ENCODE measurements at regions not wholly inside any gene's neighbourhood (a gene's known extent, or its start where the extent isn't known, plus 50 kb on each side); places are given as distances from the start of the nearest gene placed in this dataset.

DNA sequence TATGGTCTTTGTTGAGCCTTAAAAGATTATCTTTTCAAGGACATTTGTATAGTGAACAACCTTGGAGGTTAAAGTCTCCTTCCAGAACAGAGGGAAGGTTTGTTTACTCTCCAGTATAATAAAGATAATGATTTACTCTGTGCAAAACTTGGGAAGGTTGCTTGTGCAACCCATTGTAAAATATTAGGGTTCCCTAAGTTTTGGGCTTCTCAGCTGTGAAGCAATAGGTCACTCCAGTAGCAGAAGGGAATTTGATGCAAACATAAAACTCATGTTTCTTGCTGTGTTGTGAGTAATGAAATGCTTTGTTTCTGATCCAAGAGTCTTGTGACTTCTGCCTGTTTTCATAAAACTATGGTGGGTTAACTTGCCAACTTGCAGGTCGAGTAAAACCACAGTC, 177.5 kb downstream of the SUCNR1 start (continued):
- no peak for TF ChIP-seq CBX8 (IDR thresholded peaks at IDR 0.05; ENCODE audit: borderline replicate concordance, low read depth, low read length)
- TF ChIP-seq EGR1 (IDR thresholded peaks at IDR 0.05; ENCODE audit: borderline replicate concordance, low read depth, low read length), result no peak
- no peak for TF ChIP-seq KDM4A (IDR thresholded peaks at IDR 0.05; ENCODE audit: low read depth, low read length, severe bottlenecking)
- no peak for TF ChIP-seq RBBP5 (IDR thresholded peaks at IDR 0.05; ENCODE audit: borderline replicate concordance, low read depth, low read length)
- no peak for TF ChIP-seq BACH1 (IDR thresholded peaks at IDR 0.05; ENCODE audit: low read length)
- TF ChIP-seq NANOG (IDR thresholded peaks at IDR 0.05; ENCODE audit: insufficient read depth, low read depth, low read length, poor library complexity, severe bottlenecking), result no peak
- no peak for TF ChIP-seq MAFK (IDR thresholded peaks at IDR 0.05; ENCODE audit: low read depth, low read length)
